UCSD-AML1 (cell line): ENCODE measurements at regions not wholly inside any gene's neighbourhood (a gene's known extent, or its start where the extent isn't known, plus 50 kb on each side); places are given as distances from the start of the nearest gene placed in this dataset.
A peak's percentile ranks its signal among the peaks of the same experiment; 100 is the strongest.

ENCODE experiments used
- DNase-seq: peaks from one replicate; lab custom pipeline; 2025; ENCODE audit not compliant: unreplicated experiment; lab: John Stamatoyannopoulos, UW

- peak; percentile 77 for DNase-seq
Measured at GRCh38 chr10:31586723-31587638, 268.0 kb downstream of the ZEB1 start.

GRCh38 chr10:31584876-31585275 is 265.9 kb downstream of the ZEB1 start:
- DNase-seq: no peak

GRCh38 chr10:31584098-31584631 is 265.1 kb downstream of the ZEB1 start:
- peak; percentile 40 for DNase-seq

GRCh38 chr10:31583293-31583692 is 264.3 kb downstream of the ZEB1 start:
- DNase-seq: no peak

GRCh38 chr10:31582365-31583052 is 263.5 kb downstream of the ZEB1 start:
- no peak for DNase-seq

GRCh38 chr10:31581741-31582323 is 262.8 kb downstream of the ZEB1 start:
- peak; percentile 32 for DNase-seq

GRCh38 chr10:31580646-31581045 is 261.6 kb downstream of the ZEB1 start:
- DNase-seq: peak; percentile 26
